ENCODE measurements at regions not wholly inside any gene's neighbourhood (a gene's known extent, or its start where the extent isn't known, plus 50 kb on each side); places are given as distances from the start of the nearest gene placed in this dataset.
"Not testable (repeated sequence)": the region's sequence is repeated elsewhere in the genome, so short reads cannot be mapped to it uniquely, and the experiment has no call there.

DNA sequence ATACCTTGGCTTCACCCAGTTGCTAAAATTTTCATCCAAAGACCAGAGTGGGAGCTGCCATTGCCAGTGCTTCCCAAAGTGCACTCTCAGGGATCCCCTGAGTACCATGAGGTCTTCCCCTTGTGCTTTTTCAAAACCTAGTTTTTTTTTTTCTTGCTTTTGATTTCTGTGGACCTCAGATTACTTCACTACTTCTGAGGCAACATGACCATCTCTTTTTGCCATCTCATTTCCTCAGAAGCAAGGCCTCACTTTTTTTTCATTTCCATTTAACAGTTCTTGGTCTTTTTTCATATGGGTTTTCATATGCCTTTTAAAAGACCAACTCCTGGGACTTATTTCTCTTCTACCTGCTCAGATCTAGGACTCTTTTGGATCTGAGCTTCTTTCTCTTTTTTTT is 64.1 kb upstream of the MMS22L start:
- Mint-ChIP-seq H3K27ac (no peak overlapping the region), H3K36me3 (no peaks in the 10 kb centered on the region), H3K9me3 (no peaks in the 10 kb centered on the region), H3K4me3 (no peak overlapping the region), H3K4me1 (no peaks in the 10 kb centered on the region), H3K27me3 (peaks cover 10% of the 10 kb centered on the region)
- Histone ChIP-seq H3K27me3 (ENCODE audit: control insufficient read depth, insufficient read depth, low read length) (peaks cover 2% of the 10 kb centered on the region), H3K4me1 (ENCODE audit: control insufficient read depth, insufficient read depth, low read length, poor library complexity, severe bottlenecking) (no peaks in the 10 kb centered on the region), H3K4me3 (ENCODE audit: low read depth, low read length) (no peak overlapping the region), H3K36me3 (ENCODE audit: control insufficient read depth, insufficient read depth, low read length) (no peaks in the 10 kb centered on the region), H3K27ac (ENCODE audit: insufficient read depth, low read length, poor library complexity, severe bottlenecking) (no peak overlapping the region), H3K9me3 (ENCODE audit: control insufficient read depth in 2 of 2, low read length in 2 of 2) (no peaks in the 10 kb centered on the region)
- DNase-seq: no peak
- ATAC-seq (ENCODE audit: low read depth in 2 of 2): no peak

DNA sequence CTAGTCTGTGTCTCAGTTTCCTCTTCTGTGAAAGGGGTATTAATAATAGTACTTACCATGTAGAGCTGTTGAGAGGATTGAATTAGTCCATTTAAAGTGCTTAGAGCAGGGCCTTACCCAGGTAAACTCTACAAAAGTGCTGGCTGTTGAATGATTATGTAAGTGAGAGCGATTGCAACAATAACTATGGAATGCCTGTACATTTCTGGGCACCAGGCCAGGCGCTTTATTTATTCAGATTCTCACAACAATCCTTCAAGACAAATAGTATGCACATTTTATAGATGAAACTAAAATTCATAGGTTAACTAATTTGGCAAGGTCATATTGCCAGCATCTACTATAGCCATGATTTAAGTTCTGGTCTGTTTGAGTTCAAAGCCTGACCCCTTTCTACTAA is 78.3 kb upstream of the MMS22L start:
- peaks cover 0 to 4% (median 0%) of the 10 kb centered on the region in 7 donors for H3K9me3 Mint-ChIP-seq
- H3K4me1 Mint-ChIP-seq: no peaks in the 10 kb centered on the region
- no peak overlapping the region for H3K4me3 Mint-ChIP-seq
- no peaks in the 10 kb centered on the region for H3K36me3 ChIP-seq (ENCODE audit: control insufficient read depth, insufficient read depth, low read length)
- no peak overlapping the region for H3K27ac Mint-ChIP-seq
- H3K27ac ChIP-seq (ENCODE audit: insufficient read depth, low read length, poor library complexity, severe bottlenecking): no peak overlapping the region
- H3K4me3 ChIP-seq (ENCODE audit: low read depth, low read length): no peak overlapping the region
- H3K27me3 Mint-ChIP-seq: peaks cover 7% of the 10 kb centered on the region
- no peaks in the 10 kb centered on the region for H3K4me1 ChIP-seq (ENCODE audit: control insufficient read depth, insufficient read depth, low read length, poor library complexity, severe bottlenecking)
- H3K9me3 ChIP-seq (ENCODE audit: control insufficient read depth in 2 of 2, low read length in 2 of 2): no peaks in the 10 kb centered on the region
- H3K36me3 Mint-ChIP-seq: no peaks in the 10 kb centered on the region
- peaks cover 5% of the 10 kb centered on the region for H3K27me3 ChIP-seq (ENCODE audit: control insufficient read depth, insufficient read depth, low read length)
- ATAC-seq (ENCODE audit: low read depth in 2 of 2) (no peak), DNase-seq (no peak)

- Histone ChIP-seq H3K4me3 (ENCODE audit: low read depth, low read length) (no peak overlapping the region), H3K4me1 (ENCODE audit: control insufficient read depth, insufficient read depth, low read length, poor library complexity, severe bottlenecking) (no peaks in the 10 kb centered on the region), H3K27me3 (ENCODE audit: control insufficient read depth, insufficient read depth, low read length) (no peaks in the 10 kb centered on the region), H3K27ac (ENCODE audit: insufficient read depth, low read length, poor library complexity, severe bottlenecking) (no peak overlapping the region), H3K36me3 (ENCODE audit: control insufficient read depth, insufficient read depth, low read length) (no peaks in the 10 kb centered on the region), H3K9me3 (ENCODE audit: control insufficient read depth in 2 of 2, low read length in 2 of 2) (no peaks in the 10 kb centered on the region)
- Mint-ChIP-seq H3K9me3 (no peaks in the 10 kb centered on the region), H3K4me3 (no peak overlapping the region), H3K27ac (no peak overlapping the region), H3K4me1 (no peaks in the 10 kb centered on the region), H3K27me3 (peaks cover 5% of the 10 kb centered on the region), H3K36me3 (no peaks in the 10 kb centered on the region)
- no peak for DNase-seq
- ATAC-seq (ENCODE audit: low read depth in 2 of 2): no peak
These were observed 81.3 kb upstream of the MMS22L start for GRCh38 chr6:97364327-97364726.

- ATAC-seq (ENCODE audit: low read depth in 2 of 2); H3K27me3 ChIP-seq (ENCODE audit: control insufficient read depth, insufficient read depth, low read length); DNase-seq; H3K36me3 Mint-ChIP-seq; H3K4me3 Mint-ChIP-seq; H3K27ac Mint-ChIP-seq; H3K4me1 Mint-ChIP-seq; H3K9me3 ChIP-seq (ENCODE audit: control insufficient read depth in 2 of 2, low read length in 2 of 2); H3K4me3 ChIP-seq (ENCODE audit: low read depth, low read length); H3K9me3 Mint-ChIP-seq; H3K4me1 ChIP-seq (ENCODE audit: control insufficient read depth, insufficient read depth, low read length, poor library complexity, severe bottlenecking); H3K27me3 Mint-ChIP-seq; H3K36me3 ChIP-seq (ENCODE audit: control insufficient read depth, insufficient read depth, low read length); H3K27ac ChIP-seq (ENCODE audit: insufficient read depth, low read length, poor library complexity, severe bottlenecking): not testable (repeated sequence)
These were observed 99.1 kb upstream of the MMS22L start for GRCh38 chr6:97382071-97382470.

DNA sequence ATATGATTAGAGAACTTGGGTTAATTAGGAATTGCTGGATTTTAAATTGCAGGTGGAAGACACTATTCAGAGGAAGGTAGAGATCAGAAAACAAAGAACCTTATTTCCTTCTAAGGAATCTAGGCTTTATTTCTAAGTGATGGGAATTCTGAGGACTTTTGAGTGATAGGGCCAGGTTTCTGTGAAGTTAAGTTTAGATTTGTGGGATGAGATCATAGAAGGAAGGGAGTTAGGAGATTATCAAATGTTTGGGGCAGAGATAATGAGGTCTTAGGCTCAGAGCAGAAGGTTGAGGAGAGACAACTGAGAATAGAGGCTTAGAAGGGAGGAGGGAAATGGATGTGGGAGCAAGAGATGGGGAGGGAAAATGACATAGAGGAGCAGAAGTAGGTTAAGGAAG is 109.7 kb upstream of the MMS22L start:
- Histone ChIP-seq H3K27ac (ENCODE audit: insufficient read depth, low read length, poor library complexity, severe bottlenecking) (no peak overlapping the region), H3K36me3 (ENCODE audit: control insufficient read depth, insufficient read depth, low read length) (no peaks in the 10 kb centered on the region), H3K9me3 (ENCODE audit: control insufficient read depth in 2 of 2, low read length in 2 of 2) (no peaks in the 10 kb centered on the region), H3K4me3 (ENCODE audit: low read depth, low read length) (no peak overlapping the region), H3K4me1 (ENCODE audit: control insufficient read depth, insufficient read depth, low read length, poor library complexity, severe bottlenecking) (no peaks in the 10 kb centered on the region), H3K27me3 (ENCODE audit: control insufficient read depth, insufficient read depth, low read length) (peaks cover 11% of the 10 kb centered on the region)
- Mint-ChIP-seq H3K9me3 (peaks cover 0 to 3% (median 0%) of the 10 kb centered on the region in 7 donors), H3K36me3 (no peaks in the 10 kb centered on the region), H3K27me3 (peaks cover 14% of the 10 kb centered on the region), H3K4me1 (no peaks in the 10 kb centered on the region), H3K27ac (no peak overlapping the region), H3K4me3 (no peak overlapping the region)
- no peak for DNase-seq
- ATAC-seq (ENCODE audit: low read depth in 2 of 2): no peak

DNA sequence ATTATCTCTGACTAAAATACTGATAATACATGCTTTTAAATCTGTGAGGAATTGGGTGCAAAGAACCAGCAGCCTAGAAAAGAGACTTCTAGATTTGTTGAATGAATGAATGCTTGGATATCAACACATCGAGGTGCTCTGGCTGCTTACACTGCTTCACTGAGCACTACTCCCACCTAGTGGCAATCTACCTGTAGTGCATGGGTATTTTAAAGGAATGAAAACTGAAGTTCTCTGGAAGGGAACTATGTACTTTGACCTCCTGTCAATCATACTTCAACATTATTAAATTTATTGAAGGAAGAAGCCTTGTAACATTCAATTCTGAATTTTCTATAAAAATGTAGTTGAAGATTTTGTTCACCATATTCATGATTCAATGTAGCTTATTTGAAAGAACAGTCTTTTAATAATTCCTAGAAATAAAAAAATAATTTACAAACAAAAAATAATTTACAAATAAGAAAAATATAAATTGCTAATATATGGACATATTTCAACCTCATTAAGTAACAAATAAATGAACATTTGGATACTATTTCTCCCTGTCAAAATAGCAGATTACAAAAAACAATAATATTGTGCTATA is 111.2 kb upstream of the MMS22L start:
- Histone ChIP-seq H3K4me3 (ENCODE audit: low read depth, low read length) (no peak overlapping the region), H3K36me3 (ENCODE audit: control insufficient read depth, insufficient read depth, low read length) (no peaks in the 10 kb centered on the region), H3K27ac (ENCODE audit: insufficient read depth, low read length, poor library complexity, severe bottlenecking) (no peak overlapping the region), H3K9me3 (ENCODE audit: control insufficient read depth in 2 of 2, low read length in 2 of 2) (no peaks in the 10 kb centered on the region), H3K4me1 (ENCODE audit: control insufficient read depth, insufficient read depth, low read length, poor library complexity, severe bottlenecking) (no peaks in the 10 kb centered on the region), H3K27me3 (ENCODE audit: control insufficient read depth, insufficient read depth, low read length) (peaks cover 11% of the 10 kb centered on the region)
- H3K27me3 Mint-ChIP-seq: peaks cover 11% of the 10 kb centered on the region
- peak; percentile 32 to 70 (median 54) for DNase-seq
- peak; percentile 62 to 88 for ATAC-seq (ENCODE audit: low read depth in 2 of 2)
- H3K27ac Mint-ChIP-seq: no peak overlapping the region
- peaks cover 0 to 3% (median 0%) of the 10 kb centered on the region in 7 donors for H3K9me3 Mint-ChIP-seq
- no peaks in the 10 kb centered on the region for H3K4me1 Mint-ChIP-seq
- no peaks in the 10 kb centered on the region for H3K36me3 Mint-ChIP-seq
- no peak overlapping the region for H3K4me3 Mint-ChIP-seq

DNA sequence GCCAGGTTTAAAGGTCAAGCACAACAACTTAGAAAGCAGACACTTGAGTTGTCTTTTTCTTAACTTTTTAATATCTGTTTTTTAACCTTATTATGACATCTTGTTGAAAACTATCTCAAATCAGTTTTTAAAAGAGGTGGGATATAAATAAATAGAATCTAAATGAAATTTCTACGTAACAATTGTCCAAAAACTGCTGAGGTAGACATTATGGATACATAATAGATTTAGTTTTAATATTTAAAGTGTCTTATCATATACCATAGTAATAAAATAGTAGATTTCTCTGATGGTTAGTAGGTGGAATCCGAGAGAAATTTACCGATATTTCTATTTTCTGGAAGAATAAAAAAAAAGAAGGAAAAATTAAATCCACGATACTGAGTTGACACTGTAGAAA is 113.9 kb upstream of the MMS22L start:
- no peak overlapping the region for H3K27ac Mint-ChIP-seq
- no peak overlapping the region for H3K27ac ChIP-seq (ENCODE audit: insufficient read depth, low read length, poor library complexity, severe bottlenecking)
- peaks cover 6% of the 10 kb centered on the region for H3K27me3 ChIP-seq (ENCODE audit: control insufficient read depth, insufficient read depth, low read length)
- H3K4me1 Mint-ChIP-seq: no peaks in the 10 kb centered on the region
- no peaks in the 10 kb centered on the region for H3K4me1 ChIP-seq (ENCODE audit: control insufficient read depth, insufficient read depth, low read length, poor library complexity, severe bottlenecking)
- H3K36me3 ChIP-seq (ENCODE audit: control insufficient read depth, insufficient read depth, low read length): no peaks in the 10 kb centered on the region
- no peak overlapping the region for H3K4me3 ChIP-seq (ENCODE audit: low read depth, low read length)
- ATAC-seq (ENCODE audit: low read depth in 2 of 2): no peak
- peaks cover 0 to 4% (median 0%) of the 10 kb centered on the region in 7 donors for H3K9me3 Mint-ChIP-seq
- H3K36me3 Mint-ChIP-seq: no peaks in the 10 kb centered on the region
- H3K4me3 Mint-ChIP-seq: no peak overlapping the region
- DNase-seq: no peak
- H3K27me3 Mint-ChIP-seq: peaks cover 9% of the 10 kb centered on the region
- H3K9me3 ChIP-seq (ENCODE audit: control insufficient read depth in 2 of 2, low read length in 2 of 2): no peaks in the 10 kb centered on the region

DNA sequence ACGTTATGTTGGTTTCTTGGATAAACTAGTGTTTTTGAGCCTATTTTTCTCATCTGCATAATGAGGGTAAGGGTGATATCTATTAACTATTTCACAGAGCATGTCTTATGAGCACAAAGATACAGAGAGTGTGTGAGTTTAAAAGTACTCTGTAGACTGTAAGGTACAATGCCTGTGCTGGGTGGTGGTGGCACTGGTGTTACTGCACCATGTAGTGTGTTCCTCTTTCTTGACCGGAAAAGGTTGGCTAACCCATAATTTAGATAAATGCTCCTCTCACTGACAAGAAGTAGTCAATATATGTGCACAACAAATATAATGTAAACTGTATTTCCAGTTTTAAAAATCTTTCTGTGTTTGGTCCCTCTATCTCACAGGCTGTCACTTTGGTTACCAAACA is 116.2 kb upstream of the MMS22L start:
- Histone ChIP-seq H3K4me1 (ENCODE audit: control insufficient read depth, insufficient read depth, low read length, poor library complexity, severe bottlenecking) (no peaks in the 10 kb centered on the region), H3K9me3 (ENCODE audit: control insufficient read depth in 2 of 2, low read length in 2 of 2) (no peaks in the 10 kb centered on the region), H3K4me3 (ENCODE audit: low read depth, low read length) (no peak overlapping the region), H3K27me3 (ENCODE audit: control insufficient read depth, insufficient read depth, low read length) (peaks cover 2% of the 10 kb centered on the region), H3K27ac (ENCODE audit: insufficient read depth, low read length, poor library complexity, severe bottlenecking) (no peak overlapping the region), H3K36me3 (ENCODE audit: control insufficient read depth, insufficient read depth, low read length) (no peaks in the 10 kb centered on the region)
- ATAC-seq (ENCODE audit: low read depth in 2 of 2) (no peak), DNase-seq (no peak)
- no peak overlapping the region for H3K27ac Mint-ChIP-seq
- H3K36me3 Mint-ChIP-seq: no peaks in the 10 kb centered on the region
- peaks cover 4% of the 10 kb centered on the region for H3K27me3 Mint-ChIP-seq
- H3K4me1 Mint-ChIP-seq: no peaks in the 10 kb centered on the region
- H3K4me3 Mint-ChIP-seq: no peak overlapping the region
- peaks cover 0 to 1% (median 0%) of the 10 kb centered on the region in 7 donors for H3K9me3 Mint-ChIP-seq

Measured in CD4-positive, CD25-positive, alpha-beta regulatory T cell (primary cell).